Prostate gland (tissue), 2 donors: ENCODE measurements at regions not wholly inside any gene's neighbourhood (a gene's known extent, or its start where the extent isn't known, plus 50 kb on each side); places are given as distances from the start of the nearest gene placed in this dataset.

ENCODE experiments used
- DNase-seq: peaks from one replicate; pipeline ENCODE4 v3.0.0-alpha.2; 2019; ENCODE audit warnings: low spot score
- H3K27ac ChIP-seq, 2 donors: fragments of 200-600 bp; sonication (generic); 2 replicates each; pipeline ENCODE4 v1.5.1; 2017 to 2019
- H3K27me3 ChIP-seq: fragments of 200-600 bp; sonication (generic); replicated peaks from 2 replicates; pipeline ENCODE4 v1.5.1; 2019; ENCODE audit not compliant: insufficient read depth
- H3K36me3 ChIP-seq, 2 donors: fragments of 200-600 bp; sonication (generic); 1 replicate in 1 of 2; 2 replicates in 1 of 2; pipeline versions ENCODE4 v1.5.1 to v1.8.1; 2017 to 2019
- H3K4me1 ChIP-seq: fragments of 200-600 bp; sonication (generic); replicated peaks from 2 replicates; pipeline ENCODE4 v1.5.1; 2019
- H3K4me3 ChIP-seq, 2 donors: fragments of 200-600 bp; sonication (generic); 2 replicates each; pipeline ENCODE4 v1.5.1; 2017 to 2019
- H3K9me3 ChIP-seq: fragments of 200-600 bp; sonication (generic); 2 replicates; pipeline ENCODE4 v1.5.1; 2017
- POLR2A ChIP-seq: fragments of 450-650 bp; IDR thresholded peaks from one replicate; pipeline ENCODE4 v1.6.1; 2016; ENCODE audit warnings: antibody characterized with exemption, mild to moderate bottlenecking
- POLR2AphosphoS5 ChIP-seq: sonication (generic); formaldehyde crosslinking; IDR thresholded peaks from one replicate; pipeline ENCODE4 v1.6.1; 2017; ENCODE audit warnings: antibody characterized with exemption
- WGBS: methylation state at CpG from one replicate; pipeline ENCODE4 v1.1.5; 2018; 5-methylcytosine and 5-hydroxymethylcytosine counted together
- intact Hi-C: fragments of 100-400 bp; cut with DNase I; formaldehyde crosslinking; loops from one replicate; pipeline ENCODE4 v1.14.2; 2022
- TF ChIP-seq, protein P1 (sequence below), 4 experiments: fragments of 200-600 bp in 2 of 4; fragments of 450-650 bp in 2 of 4; sonication (generic) in 2 of 4; IDR thresholded peaks; 1 replicate in 3 of 4; 2 replicates in 1 of 4; pipeline ENCODE4 v1.5.1; 2016 to 2019; ENCODE audit warnings: antibody characterized with exemption in 4 of 4, mild to moderate bottlenecking in 2 of 4, moderate library complexity in 2 of 4

DNA sequence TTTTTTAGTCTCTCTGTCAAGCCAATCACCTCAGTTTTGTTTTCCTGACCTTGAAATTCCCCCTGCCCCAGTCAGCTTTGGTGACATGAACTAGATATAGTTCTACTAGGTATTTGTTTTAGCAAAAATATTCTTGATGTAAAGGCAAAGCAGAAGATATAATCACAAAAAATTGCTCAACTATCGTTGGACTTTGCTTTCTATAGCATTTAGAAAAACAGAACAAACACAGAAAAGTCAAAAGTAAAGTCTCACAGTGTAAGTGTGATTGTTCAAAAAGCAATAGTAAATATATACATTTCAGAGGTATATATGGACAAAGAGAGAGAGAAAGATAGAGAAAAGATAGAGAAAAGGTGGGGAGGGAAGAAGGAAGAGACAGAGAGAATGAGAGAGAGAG lies 305.9 kb downstream of the ADGRL2 start:
- no peaks in the 10 kb centered on the region for H3K36me3 ChIP-seq
- no peak overlapping the region for H3K27ac ChIP-seq
- TF ChIP-seq, protein P1, sequence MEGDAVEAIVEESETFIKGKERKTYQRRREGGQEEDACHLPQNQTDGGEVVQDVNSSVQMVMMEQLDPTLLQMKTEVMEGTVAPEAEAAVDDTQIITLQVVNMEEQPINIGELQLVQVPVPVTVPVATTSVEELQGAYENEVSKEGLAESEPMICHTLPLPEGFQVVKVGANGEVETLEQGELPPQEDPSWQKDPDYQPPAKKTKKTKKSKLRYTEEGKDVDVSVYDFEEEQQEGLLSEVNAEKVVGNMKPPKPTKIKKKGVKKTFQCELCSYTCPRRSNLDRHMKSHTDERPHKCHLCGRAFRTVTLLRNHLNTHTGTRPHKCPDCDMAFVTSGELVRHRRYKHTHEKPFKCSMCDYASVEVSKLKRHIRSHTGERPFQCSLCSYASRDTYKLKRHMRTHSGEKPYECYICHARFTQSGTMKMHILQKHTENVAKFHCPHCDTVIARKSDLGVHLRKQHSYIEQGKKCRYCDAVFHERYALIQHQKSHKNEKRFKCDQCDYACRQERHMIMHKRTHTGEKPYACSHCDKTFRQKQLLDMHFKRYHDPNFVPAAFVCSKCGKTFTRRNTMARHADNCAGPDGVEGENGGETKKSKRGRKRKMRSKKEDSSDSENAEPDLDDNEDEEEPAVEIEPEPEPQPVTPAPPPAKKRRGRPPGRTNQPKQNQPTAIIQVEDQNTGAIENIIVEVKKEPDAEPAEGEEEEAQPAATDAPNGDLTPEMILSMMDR (IDR thresholded peaks at IDR 0.05), result no peak
- TF ChIP-seq POLR2AphosphoS5 (no peak), POLR2A (no peak)
- no peaks in the 10 kb centered on the region for H3K4me1 ChIP-seq
- 58% methylated on average over 1 of the region's 1 CpG for WGBS
- no peak for DNase-seq
- intact Hi-C loops, result no loop called here
- H3K9me3 ChIP-seq, result no peaks in the 10 kb centered on the region
- no peak overlapping the region for H3K4me3 ChIP-seq
- H3K27me3 ChIP-seq, result no peaks in the 10 kb centered on the region

DNA sequence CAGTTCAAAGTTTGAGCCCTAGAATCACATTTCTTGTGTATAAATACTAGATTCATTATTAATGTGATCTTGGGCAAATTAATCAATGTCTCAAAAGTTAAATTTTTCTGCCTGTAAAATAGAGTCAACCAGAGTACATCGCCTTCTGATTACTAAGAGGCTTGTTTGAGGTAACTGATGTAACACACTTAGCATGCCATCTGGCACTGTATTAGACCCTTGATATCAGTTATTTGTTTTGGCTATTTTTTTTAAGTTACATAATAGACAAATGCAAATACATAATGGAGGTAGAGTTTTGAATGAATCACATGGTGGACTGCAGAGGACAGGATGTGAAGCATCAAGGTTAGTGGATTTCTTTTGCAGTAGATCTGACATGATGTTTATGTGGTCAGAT lies 298.4 kb downstream of the ADGRL2 start:
- WGBS, result 88% methylated on average over 1 of the region's 1 CpG
- H3K4me1 ChIP-seq, result no peaks in the 10 kb centered on the region
- intact Hi-C loops, result no loop called here
- DNase-seq, result no peak
- no peaks in the 10 kb centered on the region for H3K27me3 ChIP-seq
- H3K9me3 ChIP-seq, result no peaks in the 10 kb centered on the region
- H3K4me3 ChIP-seq, result no peak overlapping the region
- H3K36me3 ChIP-seq, result no peaks in the 10 kb centered on the region
- no peak overlapping the region for H3K27ac ChIP-seq
- TF ChIP-seq, protein P1 (IDR thresholded peaks at IDR 0.05), result no peak
- TF ChIP-seq POLR2AphosphoS5, result no peak
- TF ChIP-seq POLR2A, result no peak

DNA sequence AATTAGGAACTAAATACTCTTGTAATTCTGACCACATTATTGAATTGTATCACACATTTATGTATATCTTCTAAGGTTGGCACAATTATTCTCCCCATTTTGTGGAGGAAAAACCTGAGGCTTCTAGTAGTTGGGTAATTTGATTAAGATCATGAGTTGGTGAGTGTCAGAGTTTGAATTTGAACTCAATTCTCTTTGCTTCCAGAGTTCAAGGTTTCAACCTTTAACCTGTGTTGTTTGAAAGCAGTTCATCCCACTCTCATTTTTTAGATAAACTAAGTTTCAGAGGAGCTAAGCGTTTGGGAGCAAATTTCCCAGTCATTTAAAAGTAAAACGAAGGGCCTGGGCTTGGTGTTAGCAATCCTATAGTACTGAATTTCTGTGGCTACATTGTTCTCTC lies 293.4 kb downstream of the ADGRL2 start:
- Histone ChIP-seq H3K36me3 (no peaks in the 10 kb centered on the region), H3K27me3 (no peaks in the 10 kb centered on the region), H3K4me3 (no peak overlapping the region), H3K9me3 (no peaks in the 10 kb centered on the region), H3K4me1 (no peaks in the 10 kb centered on the region), H3K27ac (no peak overlapping the region)
- intact Hi-C loops, result no loop called here
- TF ChIP-seq POLR2AphosphoS5 (no peak), POLR2A (no peak)
- TF ChIP-seq, protein P1 (IDR thresholded peaks at IDR 0.05), result no peak
- DNase-seq, result no peak
- WGBS, result 95% methylated on average over 2 of the region's 2 CpGs

DNA sequence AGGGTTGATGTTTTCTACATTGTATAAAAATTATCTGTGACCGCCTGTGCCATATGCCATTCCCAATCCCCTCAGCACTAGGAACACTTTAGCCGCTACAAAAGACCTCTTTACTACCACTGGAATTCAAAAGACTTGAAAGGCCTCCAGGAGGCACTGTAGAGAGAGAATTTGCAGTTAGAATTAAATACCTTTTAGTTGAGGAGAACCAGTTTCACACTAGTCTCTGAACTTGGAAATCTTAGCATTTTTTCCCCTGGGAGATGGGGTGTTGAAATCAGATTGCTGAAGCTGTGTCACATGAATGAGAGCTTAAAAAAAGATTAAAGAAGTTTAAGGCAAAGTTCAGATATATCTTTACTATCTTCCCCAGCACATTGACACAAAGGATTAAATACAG lies 291.0 kb downstream of the ADGRL2 start:
- no peaks in the 10 kb centered on the region for H3K27me3 ChIP-seq
- no peak overlapping the region for H3K27ac ChIP-seq
- no peak overlapping the region for H3K4me3 ChIP-seq
- intact Hi-C loops, result no loop called here
- no peaks in the 10 kb centered on the region for H3K4me1 ChIP-seq
- H3K36me3 ChIP-seq, result no peaks in the 10 kb centered on the region
- no peaks in the 10 kb centered on the region for H3K9me3 ChIP-seq
- DNase-seq, result no peak
- TF ChIP-seq POLR2A, result no peak
- TF ChIP-seq, protein P1 (IDR thresholded peaks at IDR 0.05), result no peak
- no peak for TF ChIP-seq POLR2AphosphoS5
- 96% methylated on average over 2 of the region's 2 CpGs for WGBS

DNA sequence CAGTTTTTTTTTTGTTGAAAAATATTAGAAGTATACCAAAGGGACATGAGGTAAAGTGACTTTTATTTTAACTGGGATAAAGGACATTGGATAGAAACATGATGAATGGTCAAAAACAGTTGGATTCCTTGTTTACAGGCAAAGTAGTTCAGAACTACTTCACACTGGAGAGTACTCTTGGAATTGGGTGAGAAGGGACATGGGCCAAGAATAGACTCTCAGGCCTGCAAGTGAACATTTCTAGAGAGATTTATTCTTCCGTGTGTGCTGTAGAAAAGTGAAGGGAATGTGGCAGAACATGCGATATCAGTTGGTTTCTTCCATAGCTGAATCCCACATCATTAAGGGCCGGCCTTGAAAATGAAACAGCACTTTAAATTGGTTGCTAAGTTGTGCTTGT lies 290.5 kb downstream of the ADGRL2 start:
- 95% methylated on average over 3 of the region's 3 CpGs for WGBS
- no peak for DNase-seq
- H3K4me1 ChIP-seq, result no peaks in the 10 kb centered on the region
- H3K27me3 ChIP-seq, result no peaks in the 10 kb centered on the region
- no peaks in the 10 kb centered on the region for H3K36me3 ChIP-seq
- no peak for TF ChIP-seq POLR2AphosphoS5
- TF ChIP-seq, protein P1 (IDR thresholded peaks at IDR 0.05), result no peak
- no peaks in the 10 kb centered on the region for H3K9me3 ChIP-seq
- H3K4me3 ChIP-seq, result no peak overlapping the region
- intact Hi-C loops, result no loop called here
- no peak overlapping the region for H3K27ac ChIP-seq
